K562 (cell line): ENCODE measurements at regions not wholly inside any gene's neighbourhood (a gene's known extent, or its start where the extent isn't known, plus 50 kb on each side); places are given as distances from the start of the nearest gene placed in this dataset.

Experiments used
- ATAC-seq: fragments of 200-7000 bp; cut with Tn5 transposase; 3 replicates; pipeline ENCODE4 v1.9.1; 2020; ENCODE audit warnings: moderate library complexity
- BruUV-seq: library from RNA; stranded (reverse); fragments of 400-500 nt; replicated peaks from 2 replicates; lab custom pipeline; 2021; lab: Mats Ljungman, UMichigan
- CTCF ChIA-PET: fragments of 300-600 bp; formaldehyde crosslinking; extraction: SDS; loops from one replicate; lab custom pipeline; 2021; ENCODE audit warnings: low intra/inter-chr PET ratio; lab: Yijun Ruan, JAX
- POLR2A ChIA-PET: fragments of 300-600, 350-650 bp; sonication (Branson Sonifier 250); formaldehyde crosslinking; extraction: SDS; loops from one replicate; lab custom pipeline; 2021; ENCODE audit warnings: antibody characterized with exemption, inconsistent platforms; lab: Yijun Ruan, JAX
- DNase-seq, 4 experiments: peaks; one replicate each; pipeline versions ENCODE4 v3.0.0 to v3.0.0-alpha.2; 2011 to 2018; ENCODE audit warnings: low spot score in 3 of 4, mixed read lengths in 3 of 4; ENCODE audit errors: extremely low read depth in 1 of 4
- FAIRE-seq: peaks from 2 replicates; lab custom pipeline; 2011; peaks lifted over from hg19 to GRCh38; lab: Jason Lieb, UNC
- H2AFZ ChIP-seq: 2 replicates; pipeline ENCODE4 v1.6.0; 2011; ENCODE audit warnings: low read depth, low read length, control low read depth, inconsistent platforms
- H3K27ac ChIP-seq: fragments of 200-600 bp; 3 replicates; pipeline ENCODE4 v1.8.0; 2011; ENCODE audit warnings: low read depth, mild to moderate bottlenecking, control low read depth, inconsistent platforms, low read length, moderate library complexity, mixed read lengths; ENCODE audit errors: extremely low read depth
- H3K27me3 ChIP-seq, 2 experiments: fragments of 300-600 bp in 1 of 2; 2 replicates in 1 of 2; 3 replicates in 1 of 2; pipeline versions ENCODE4 v1.6.0 to v1.8.0; 2011; ENCODE audit warnings: inconsistent platforms in 2 of 2, low read length in 2 of 2, mild to moderate bottlenecking in 1 of 2, mixed read lengths in 1 of 2, moderate library complexity in 1 of 2; ENCODE audit not compliant: control insufficient read depth in 2 of 2, insufficient read depth in 2 of 2
- H3K36me3 ChIP-seq: fragments of 300-600 bp; 3 replicates; pipeline ENCODE4 v1.8.0; 2011; ENCODE audit warnings: mild to moderate bottlenecking, low read length, inconsistent platforms; ENCODE audit not compliant: control insufficient read depth, insufficient read depth
- H3K4me1 ChIP-seq, 2 experiments: fragments of 200-600 bp in 1 of 2; replicated peaks in 1 of 2; 2 replicates in 1 of 2; 3 replicates in 1 of 2; pipeline versions ENCODE4 v1.5.1 to v1.8.0; 2011; ENCODE audit warnings: inconsistent platforms in 2 of 2, low read length in 2 of 2, mild to moderate bottlenecking in 1 of 2, mixed read lengths in 1 of 2, moderate library complexity in 1 of 2; ENCODE audit not compliant: control insufficient read depth in 2 of 2, insufficient read depth in 2 of 2
- H3K4me2 ChIP-seq: 2 replicates; pipeline ENCODE4 v1.6.1; 2011; ENCODE audit warnings: low read length, control low read depth, inconsistent platforms, mixed read lengths; ENCODE audit not compliant: insufficient read depth
- H3K4me3 ChIP-seq: fragments of 200-600 bp; sonication (generic), shearing (Covaris generic); 2 replicates; pipeline ENCODE4 v1.5.1; 2016; ENCODE audit warnings: control low read depth, inconsistent platforms
- H3K79me2 ChIP-seq: fragments of 200-600 bp; 3 replicates; pipeline ENCODE4 v1.8.0; 2011; ENCODE audit warnings: low read length, inconsistent platforms; ENCODE audit not compliant: control insufficient read depth, insufficient read depth
- H3K9ac ChIP-seq, 2 experiments: 2 replicates each; pipeline versions ENCODE4 v1.6.0 to v1.6.1; 2011; ENCODE audit warnings: low read depth in 2 of 2, low read length in 2 of 2, control low read depth in 1 of 2, inconsistent platforms in 1 of 2, mild to moderate bottlenecking in 1 of 2, mixed read lengths in 1 of 2; ENCODE audit not compliant: insufficient read depth in 1 of 2
- H3K9me1 ChIP-seq: one replicate; pipeline ENCODE4 v1.6.0; 2011; ENCODE audit warnings: inconsistent platforms, mild to moderate bottlenecking, low read length, moderate library complexity; ENCODE audit not compliant: control insufficient read depth, insufficient read depth
- H3K9me3 ChIP-seq: replicated peaks from 2 replicates; pipeline ENCODE4 v1.5.1; 2011; ENCODE audit warnings: low read depth, low read length, inconsistent platforms; ENCODE audit not compliant: control insufficient read depth, insufficient read depth
- H4K20me1 ChIP-seq: replicated peaks from 2 replicates; pipeline ENCODE4 v1.6.1; 2011; ENCODE audit warnings: low read length, inconsistent platforms, mixed read lengths; ENCODE audit not compliant: control insufficient read depth, insufficient read depth
- CBX2 ChIP-seq: fragments of 200-600 bp; sonication (generic); IDR thresholded peaks from one replicate; pipeline ENCODE4 v1.6.1; 2012; ENCODE audit warnings: mild to moderate bottlenecking, low read length, inconsistent platforms; ENCODE audit not compliant: insufficient read depth, poor library complexity, severe bottlenecking
- ETV6 ChIP-seq, 3 experiments: fragments of 150-350 bp in 1 of 3; sonication (generic) in 1 of 3; formaldehyde crosslinking in 1 of 3; IDR thresholded peaks; 2 replicates each; pipeline versions ENCODE4 v1.6.1 to v1.8.0; 2014 to 2022; ENCODE audit warnings: borderline replicate concordance in 2 of 3, low read depth in 2 of 3, antibody characterized with exemption in 1 of 3, low read length in 1 of 3, mild to moderate bottlenecking in 1 of 3, missing genetic modification reagents in 1 of 3
- FOXK2 ChIP-seq, 2 experiments: fragments of 450-650 bp; IDR thresholded peaks in 1 of 2; conservative IDR thresholded peaks in 1 of 2; 2 replicates each; pipeline ENCODE4 v1.6.1; 2016; ENCODE audit warnings: low read depth in 2 of 2, mild to moderate bottlenecking in 1 of 2
- GATA2 ChIP-seq: sonication (generic); formaldehyde crosslinking; IDR thresholded peaks from 2 replicates; pipeline ENCODE4 v1.4.0; 2020; ENCODE audit warnings: mild to moderate bottlenecking, missing genetic modification reagents
- GATAD2A ChIP-seq: fragments of 450-650 bp; IDR thresholded peaks from 2 replicates; pipeline ENCODE4 v1.6.1; 2017
- HCFC1 ChIP-seq: IDR thresholded peaks from 2 replicates; pipeline ENCODE4 v1.6.1; 2012; ENCODE audit warnings: low read depth, low read length, improper control_type of control experiment
- HDAC6 ChIP-seq: IDR thresholded peaks from 2 replicates; pipeline ENCODE4 v1.6.1; 2012; ENCODE audit warnings: low read depth, mild to moderate bottlenecking, control low read depth, inconsistent platforms, low read length, moderate library complexity
- HNRNPL ChIP-seq: fragments of 200-400 bp; formaldehyde crosslinking; IDR thresholded peaks from 2 replicates; pipeline ENCODE4 v1.6.1; 2017; ENCODE audit warnings: low read depth, mild to moderate bottlenecking, low read length
- KDM1A ChIP-seq, 2 experiments: fragments of 450-650 bp; IDR thresholded peaks; 2 replicates each; pipeline ENCODE4 v1.6.1; 2016; ENCODE audit warnings: mild to moderate bottlenecking in 2 of 2
- NBN ChIP-seq: fragments of 450-650 bp; IDR thresholded peaks from 2 replicates; pipeline ENCODE4 v1.6.1; 2016; ENCODE audit warnings: low read depth, mild to moderate bottlenecking
- NR4A1 ChIP-seq, 2 experiments: fragments of 250-450 bp in 1 of 2; fragments of 450-650 bp in 1 of 2; sonication (Bioruptor Pico) in 1 of 2; IDR thresholded peaks; 2 replicates each; pipeline versions ENCODE4 v1.4.0 to v1.6.1; 2016 to 2020; ENCODE audit warnings: mild to moderate bottlenecking in 2 of 2, missing compliant biosample characterization in 1 of 2, missing genetic modification characterization in 1 of 2, moderate library complexity in 1 of 2
- OTX1 ChIP-seq: fragments of 450-650 bp; formaldehyde crosslinking; IDR thresholded peaks from 2 replicates; pipeline ENCODE4 v1.4.0; 2022; ENCODE audit warnings: mild to moderate bottlenecking
- PHB ChIP-seq: fragments of 250-450 bp; sonication (Bioruptor Pico); IDR thresholded peaks from 2 replicates; pipeline ENCODE4 v1.5.0; 2021
- STAT6 ChIP-seq: sonication (generic); formaldehyde crosslinking; IDR thresholded peaks from 2 replicates; pipeline ENCODE4 v1.8.1; 2023; ENCODE audit warnings: mild to moderate bottlenecking, missing genetic modification reagents
- ZNF444 ChIP-seq: fragments of 250-450 bp; sonication (Bioruptor Pico); IDR thresholded peaks from 2 replicates; pipeline ENCODE4 v1.4.0; 2020; ENCODE audit warnings: mild to moderate bottlenecking, moderate library complexity
- ZNF699 ChIP-seq: fragments of 250-450 bp; sonication (Bioruptor Pico); IDR thresholded peaks from 2 replicates; pipeline ENCODE4 v1.8.0; 2021; ENCODE audit warnings: mild to moderate bottlenecking, moderate library complexity; ENCODE audit not compliant: insufficient replicate concordance
- WGBS: fragments of 100-300 bp; shearing (Covaris generic); methylation state at CpG from one replicate; pipeline ENCODE4 v1.1.6; 2016; ENCODE audit warnings: low coverage, mixed read lengths; ENCODE audit not compliant: insufficient coverage; ENCODE audit errors: missing lambda C conversion rate; 5-methylcytosine and 5-hydroxymethylcytosine counted together
- in situ Hi-C: fragments of 300-500 bp; cut with MboI; formaldehyde crosslinking; loops from 4 replicates; pipeline ENCODE4 v1.15.0; 2018; ENCODE audit warnings: inconsistent platforms, mixed read lengths
- intact Hi-C: fragments of 100-400 bp; cut with micrococcal nuclease; formaldehyde crosslinking; loops from 2 replicates; pipeline ENCODE4 v1.14.2; 2022
- TF ChIP-seq, protein P1 (sequence below): sonication (generic); formaldehyde crosslinking; IDR thresholded peaks from 2 replicates; pipeline ENCODE4 v1.9.0; 2022; ENCODE audit warnings: mild to moderate bottlenecking, missing genetic modification reagents

DNA sequence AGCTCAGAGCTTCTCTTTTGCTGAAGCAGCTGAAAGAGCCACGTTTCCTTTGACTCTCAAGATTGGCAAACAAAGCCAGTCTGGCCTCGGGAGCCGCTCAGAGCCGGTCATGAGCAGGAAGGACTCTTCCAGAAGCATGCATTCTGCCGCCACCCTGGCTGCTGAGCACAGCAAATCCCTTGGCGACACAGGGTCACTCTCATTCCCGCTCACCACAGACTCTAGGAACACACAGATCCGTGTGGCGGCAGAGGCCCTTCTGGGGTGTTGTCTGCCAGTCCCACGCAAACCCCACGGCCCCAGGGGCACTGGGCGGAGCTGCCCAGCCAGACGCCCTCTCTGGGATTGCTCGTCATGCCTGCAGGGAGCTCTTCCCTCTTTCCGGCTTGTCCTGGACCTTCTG, 157.0 kb downstream of the C16orf95 start:
- H3K9me3 ChIP-seq, result no peaks in the 10 kb centered on the region; the same call in 1 of the 2 replicates
- no peaks in the 10 kb centered on the region for H4K20me1 ChIP-seq
- no peak for FAIRE-seq
- ChIA-PET CTCF (no interaction called here), POLR2A (interaction anchor here (0.6 to 0.8 kb wide), 2 partner anchors 12 to 17 kb away, joined by 3 to 4 read pairs; no protein-coding TSS in a partner anchor)
- H3K79me2 ChIP-seq, result no peaks in the 10 kb centered on the region
- no peak for DNase-seq
- no peaks in the 10 kb centered on the region for H3K9me1 ChIP-seq
- BruUV-seq, result no TSS peak
- in situ Hi-C loops (no loop called here), intact Hi-C loops (no loop called here)
- TF ChIP-seq STAT6 (no peak), NBN (no peak), OTX1 (CRISPR knock-in tag) (no peak), GATAD2A (no peak), NR4A1 (CRISPR knock-in tag; IDR thresholded peaks at IDR 0.05) (no peak), NR4A1 (tag; IDR thresholded peaks at IDR 0.05) (no peak), HDAC6 (no peak), PHB (CRISPR knock-in tag) (no peak), ZNF699 (no peak), CBX2 (no peak), GATA2 (CRISPR knock-in tag) (no peak), HCFC1 (no peak), FOXK2 (conservative IDR thresholded peaks at IDR 0.05 in 1 of 2, IDR thresholded peaks at IDR 0.05 in 1 of 2; ENCODE audit: low read depth in 2 of 2) (no peak), ETV6 (IDR thresholded peaks at IDR 0.05; ENCODE audit: borderline replicate concordance in 1 of 2, low read depth in 2 of 2, low read length in 1 of 2) (no peak), ETV6 (CRISPR knock-in tag; IDR thresholded peaks at IDR 0.05; ENCODE audit: borderline replicate concordance) (no peak), KDM1A (IDR thresholded peaks at IDR 0.05) (no peak), ZNF444 (CRISPR knock-in tag) (no peak), HNRNPL (no peak)
- TF ChIP-seq, protein P1, sequence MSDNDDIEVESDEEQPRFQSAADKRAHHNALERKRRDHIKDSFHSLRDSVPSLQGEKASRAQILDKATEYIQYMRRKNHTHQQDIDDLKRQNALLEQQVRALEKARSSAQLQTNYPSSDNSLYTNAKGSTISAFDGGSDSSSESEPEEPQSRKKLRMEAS (CRISPR knock-in tag), result no peak
- H3K36me3 ChIP-seq, result no peaks in the 10 kb centered on the region
- peaks cover 0 to 5% of the 10 kb centered on the region in 2 experiments; a peak in 3 of 5 replicates for H3K4me1 ChIP-seq
- H3K4me2 ChIP-seq, result no peak overlapping the region
- H3K4me3 ChIP-seq, result no peak overlapping the region
- peak overlapping the region in 1 of 2 experiments; percentile 58; a peak in 1 of 4 replicates for H3K9ac ChIP-seq
- no peak overlapping the region for H3K27ac ChIP-seq
- ATAC-seq, result no peak
- no peak overlapping the region for H2AFZ ChIP-seq
- WGBS, result 5% methylated on average over 15 of the region's 15 CpGs
- H3K27me3 ChIP-seq, result peaks cover 7 to 15% of the 10 kb centered on the region in 2 experiments; a peak in 3 of 5 replicates
